Ishikawa (cell line): ENCODE measurements at regions not wholly inside any gene's neighbourhood (a gene's known extent, or its start where the extent isn't known, plus 50 kb on each side); places are given as distances from the start of the nearest gene placed in this dataset.

Source experiments
- CEBPB ChIP-seq: IDR thresholded peaks from 2 replicates; pipeline ENCODE4 v1.6.1; 2012
- CREB1 ChIP-seq: IDR thresholded peaks from 2 replicates; pipeline ENCODE4 v1.6.1; 2012; ENCODE audit warnings: low read depth
- EGR1 ChIP-seq: IDR thresholded peaks from 2 replicates; pipeline ENCODE4 v1.6.1; 2012
- FOXM1 ChIP-seq: IDR thresholded peaks from 2 replicates; pipeline ENCODE4 v1.6.1; 2012; ENCODE audit warnings: low read depth, borderline replicate concordance
- MAX ChIP-seq: IDR thresholded peaks from 2 replicates; pipeline ENCODE4 v1.6.1; 2012
- NFIC ChIP-seq: IDR thresholded peaks from 2 replicates; pipeline ENCODE4 v1.6.1; 2012
- REST ChIP-seq: IDR thresholded peaks from 2 replicates; pipeline ENCODE4 v1.6.1; 2012; ENCODE audit warnings: low read depth, mild to moderate bottlenecking
- TAF1 ChIP-seq: IDR thresholded peaks from 2 replicates; pipeline ENCODE4 v1.6.1; 2012; ENCODE audit warnings: low read depth, mild to moderate bottlenecking
- TCF12 ChIP-seq: IDR thresholded peaks from 2 replicates; pipeline ENCODE4 v1.6.1; 2012; ENCODE audit warnings: low read depth
- TEAD4 ChIP-seq: IDR thresholded peaks from 2 replicates; pipeline ENCODE4 v1.6.1; 2012

GRCh38 chr2:158043181-158043948, 58.3 kb upstream of the UPP2 start:
- no peak for TF ChIP-seq NFIC
- no peak for TF ChIP-seq CREB1
- TF ChIP-seq TAF1 = no peak
- no peak for TF ChIP-seq CEBPB
- TF ChIP-seq REST = no peak
- TF ChIP-seq FOXM1 = no peak
- no peak for TF ChIP-seq EGR1
- no peak for TF ChIP-seq MAX
- TF ChIP-seq TCF12 = no peak
- no peak for TF ChIP-seq TEAD4
